Duodenal mucosa (tissue), 2 donors: ENCODE measurements at regions not wholly inside any gene's neighbourhood (a gene's known extent, or its start where the extent isn't known, plus 50 kb on each side); places are given as distances from the start of the nearest gene placed in this dataset.

Experiments used
- H3K27ac ChIP-seq: one replicate; pipeline ENCODE4 v1.7.0; 2013; ENCODE audit warnings: low read depth, low read length
- H3K27me3 ChIP-seq, 2 donors: one replicate each; pipeline ENCODE4 v1.7.0; 2013; ENCODE audit warnings: low read length in 2 of 2, control low read depth in 1 of 2; ENCODE audit not compliant: insufficient read depth in 2 of 2, control insufficient read depth in 1 of 2
- H3K36me3 ChIP-seq, 2 donors: one replicate each; pipeline ENCODE4 v1.7.0; 2013; ENCODE audit warnings: low read length in 2 of 2, control low read depth in 1 of 2; ENCODE audit not compliant: insufficient read depth in 2 of 2, control insufficient read depth in 1 of 2
- H3K4me1 ChIP-seq, 2 donors: one replicate each; pipeline ENCODE4 v1.7.0; 2013; ENCODE audit warnings: low read length in 2 of 2, control low read depth in 1 of 2; ENCODE audit not compliant: insufficient read depth in 2 of 2, control insufficient read depth in 1 of 2
- H3K4me3 ChIP-seq, 2 donors: one replicate each; pipeline ENCODE4 v1.7.0; 2013; ENCODE audit warnings: low read length in 2 of 2, low read depth in 1 of 2
- H3K9ac ChIP-seq, 2 donors: one replicate each; pipeline ENCODE4 v1.7.0; 2013; ENCODE audit warnings: low read length in 2 of 2, low read depth in 1 of 2
- H3K9me3 ChIP-seq, 2 donors: one replicate each; pipeline ENCODE4 v1.7.0; 2013; ENCODE audit warnings: low read length in 2 of 2, control low read depth in 1 of 2; ENCODE audit not compliant: control insufficient read depth in 1 of 2

DNA sequence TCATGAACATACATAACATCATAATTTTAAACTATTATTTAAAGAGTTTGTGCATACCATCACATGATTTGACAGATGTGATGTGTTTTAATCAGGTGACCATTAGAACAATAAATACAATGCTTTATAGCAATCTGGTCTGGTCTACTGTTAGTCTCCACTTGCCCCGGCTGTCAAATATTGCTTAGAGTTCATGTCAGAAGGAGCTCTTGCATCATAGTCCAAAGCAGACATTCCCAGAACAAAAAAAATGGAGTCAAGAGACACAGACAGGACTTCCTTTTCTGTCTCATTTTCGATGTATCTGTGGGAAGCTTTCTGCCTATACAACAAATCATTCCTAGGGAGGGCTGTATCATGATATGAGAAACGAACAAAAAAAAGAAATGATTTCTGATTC lies 979.2 kb upstream of the WWC1 start:
- Histone ChIP-seq H3K9ac (no peak overlapping the region), H3K4me3 (no peak overlapping the region), H3K27me3 (no peaks in the 10 kb centered on the region), H3K27ac (no peak overlapping the region), H3K36me3 (no peaks in the 10 kb centered on the region), H3K9me3 (no peaks in the 10 kb centered on the region), H3K4me1 (no peaks in the 10 kb centered on the region)

DNA sequence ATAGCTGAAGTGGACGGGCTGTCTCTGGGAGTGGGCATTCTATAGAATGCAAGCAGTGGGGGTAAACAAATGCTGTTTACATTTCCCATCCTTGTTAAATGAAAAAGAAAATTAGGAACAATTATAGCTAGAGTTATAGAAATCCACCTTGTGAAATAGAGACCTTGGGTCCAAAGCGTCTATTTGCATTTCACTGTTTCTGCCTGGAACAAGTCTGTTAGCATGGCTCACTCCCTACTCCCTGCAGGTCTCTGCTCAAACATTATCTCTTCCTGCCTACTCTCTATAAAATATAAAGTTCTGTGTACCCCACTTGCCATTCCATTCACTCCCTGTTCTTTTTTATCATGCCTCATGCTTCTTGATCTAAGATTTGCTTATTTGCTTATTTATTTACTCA lies 975.7 kb upstream of the WWC1 start:
- Histone ChIP-seq H3K27ac (no peak overlapping the region), H3K36me3 (no peaks in the 10 kb centered on the region), H3K4me1 (no peaks in the 10 kb centered on the region), H3K4me3 (no peak overlapping the region), H3K27me3 (no peaks in the 10 kb centered on the region), H3K9me3 (no peaks in the 10 kb centered on the region), H3K9ac (no peak overlapping the region)

DNA sequence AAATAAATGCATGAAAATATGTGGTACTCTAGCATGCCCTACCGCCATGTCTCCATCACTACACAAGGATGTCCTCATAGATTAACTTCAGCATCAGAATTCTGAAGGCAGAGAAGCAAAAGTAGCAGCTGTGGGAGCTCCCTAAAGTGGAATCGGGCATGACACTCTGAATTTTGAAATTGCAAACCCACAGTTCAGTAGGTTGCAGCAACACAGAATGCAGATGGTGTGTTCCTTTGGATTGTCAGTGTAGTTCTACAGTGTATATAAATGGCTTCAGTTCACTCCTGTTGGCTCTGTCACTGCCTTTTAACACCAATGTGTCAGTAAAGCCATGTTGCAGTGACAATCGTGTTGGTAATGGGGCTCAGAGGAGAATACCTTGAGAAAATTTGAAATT lies 973.6 kb upstream of the WWC1 start:
- Histone ChIP-seq H3K9me3 (no peaks in the 10 kb centered on the region), H3K27me3 (no peaks in the 10 kb centered on the region), H3K4me3 (no peak overlapping the region), H3K36me3 (no peaks in the 10 kb centered on the region), H3K4me1 (no peaks in the 10 kb centered on the region), H3K27ac (no peak overlapping the region), H3K9ac (no peak overlapping the region)

DNA sequence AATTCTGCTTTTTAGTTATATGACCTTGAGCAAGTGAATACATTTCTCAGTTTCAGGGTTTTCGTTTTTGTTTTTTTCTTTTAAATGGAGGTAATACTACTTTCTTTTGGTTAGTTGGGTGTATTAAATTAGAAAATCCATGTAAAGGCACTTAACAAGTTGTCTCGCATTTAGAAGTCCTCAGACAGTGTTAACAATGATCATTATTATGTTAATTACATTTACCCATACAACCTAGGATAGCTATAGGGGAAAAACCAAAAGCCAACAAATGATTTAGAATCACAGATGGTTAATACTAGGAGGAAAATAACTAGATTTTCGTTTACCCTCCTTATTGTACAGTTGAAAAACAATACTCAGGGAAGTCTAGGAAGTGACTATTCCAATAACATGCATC lies 972.2 kb upstream of the WWC1 start:
- no peaks in the 10 kb centered on the region for H3K27me3 ChIP-seq
- no peak overlapping the region for H3K27ac ChIP-seq
- no peaks in the 10 kb centered on the region for H3K9me3 ChIP-seq
- H3K36me3 ChIP-seq: no peaks in the 10 kb centered on the region
- H3K9ac ChIP-seq: no peak overlapping the region
- H3K4me1 ChIP-seq: no peaks in the 10 kb centered on the region
- H3K4me3 ChIP-seq: no peak overlapping the region

DNA sequence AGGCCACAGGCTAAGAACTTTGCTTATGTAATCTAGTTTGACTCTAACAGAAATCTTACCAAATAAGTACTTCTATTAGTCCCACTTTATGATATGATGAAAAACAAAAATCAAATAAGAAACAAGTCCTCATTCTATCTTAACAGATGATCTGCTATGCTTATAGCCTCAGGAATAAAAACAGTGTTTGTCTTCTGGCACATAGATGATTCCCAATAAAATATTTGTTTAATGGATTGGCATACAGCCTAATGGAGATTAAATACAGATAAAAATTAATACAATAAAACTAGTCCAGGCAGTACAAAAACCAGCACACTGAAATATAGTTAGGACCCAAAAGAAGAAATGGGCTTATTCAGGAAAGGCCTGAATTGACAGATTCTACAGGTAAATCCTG lies 971.4 kb upstream of the WWC1 start:
- H3K9me3 ChIP-seq: no peaks in the 10 kb centered on the region
- H3K36me3 ChIP-seq: no peaks in the 10 kb centered on the region
- no peaks in the 10 kb centered on the region for H3K27me3 ChIP-seq
- no peak overlapping the region for H3K9ac ChIP-seq
- no peak overlapping the region for H3K27ac ChIP-seq
- no peaks in the 10 kb centered on the region for H3K4me1 ChIP-seq
- no peak overlapping the region for H3K4me3 ChIP-seq

DNA sequence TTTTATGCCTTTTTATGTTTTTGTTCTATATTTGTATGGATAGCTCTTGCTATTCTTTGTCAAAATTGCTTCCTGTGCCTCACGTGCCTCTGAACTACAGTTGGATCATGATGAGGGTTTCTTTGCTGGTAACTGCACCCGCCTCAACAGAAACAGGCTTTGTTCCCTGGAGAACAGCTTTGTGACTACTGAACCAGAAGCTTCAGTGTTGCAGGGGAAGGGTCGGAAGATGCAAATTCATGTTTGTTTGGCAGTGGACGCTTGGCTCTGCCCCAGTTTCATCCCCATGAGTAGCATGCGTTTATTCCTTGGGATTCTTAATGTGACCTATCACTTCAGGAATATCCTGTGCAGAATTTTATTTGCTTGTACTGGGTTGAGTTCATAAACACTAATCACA lies 959.1 kb upstream of the WWC1 start:
- no peak overlapping the region for H3K9ac ChIP-seq
- H3K4me1 ChIP-seq: no peaks in the 10 kb centered on the region
- no peaks in the 10 kb centered on the region for H3K36me3 ChIP-seq
- H3K4me3 ChIP-seq: no peak overlapping the region
- no peak overlapping the region for H3K27ac ChIP-seq
- no peaks in the 10 kb centered on the region for H3K9me3 ChIP-seq
- no peaks in the 10 kb centered on the region for H3K27me3 ChIP-seq

DNA sequence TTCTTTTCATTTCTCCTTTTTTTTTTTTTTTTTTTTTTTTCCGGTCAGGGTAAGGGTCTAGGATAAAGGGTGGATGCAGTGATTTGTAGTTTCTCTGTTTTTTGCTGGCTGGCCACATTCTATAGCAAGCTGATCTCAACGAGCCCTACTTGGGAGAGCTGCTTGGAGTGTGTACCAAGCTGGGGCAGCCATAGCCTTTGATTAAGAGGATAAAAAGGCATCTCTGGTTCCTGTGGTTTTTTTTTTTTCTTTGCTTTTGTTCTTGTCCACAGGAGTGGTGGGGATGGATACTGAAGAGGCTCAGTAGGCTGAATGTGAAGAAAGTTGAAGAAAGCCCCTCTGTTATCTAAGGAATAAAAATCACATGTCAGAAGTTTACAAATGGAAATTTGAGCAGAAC lies 955.3 kb upstream of the WWC1 start:
- Histone ChIP-seq H3K4me1 (no peaks in the 10 kb centered on the region), H3K4me3 (no peak overlapping the region), H3K9ac (no peak overlapping the region), H3K9me3 (no peaks in the 10 kb centered on the region), H3K36me3 (no peaks in the 10 kb centered on the region), H3K27ac (no peak overlapping the region), H3K27me3 (no peaks in the 10 kb centered on the region)

DNA sequence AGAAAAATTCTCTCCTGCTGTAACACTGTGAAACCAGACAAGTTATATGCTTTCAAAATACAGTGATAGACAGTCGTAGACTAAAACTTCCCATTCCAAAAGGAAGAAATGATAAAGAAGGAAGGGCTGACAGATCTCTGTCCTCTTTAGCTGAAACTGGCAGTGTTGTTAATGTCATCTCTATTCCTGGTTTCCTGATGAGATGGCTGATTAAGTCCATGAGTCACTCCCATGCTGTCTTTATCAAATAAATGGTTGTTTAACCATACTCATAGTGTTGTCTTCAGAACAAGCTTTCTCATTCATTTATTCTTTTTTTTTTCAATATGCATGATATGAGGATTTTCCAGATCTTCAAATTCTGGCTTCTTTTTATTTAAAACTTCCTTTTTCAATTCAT lies 952.2 kb upstream of the WWC1 start:
- Histone ChIP-seq H3K4me1 (no peaks in the 10 kb centered on the region), H3K9me3 (no peaks in the 10 kb centered on the region)

DNA sequence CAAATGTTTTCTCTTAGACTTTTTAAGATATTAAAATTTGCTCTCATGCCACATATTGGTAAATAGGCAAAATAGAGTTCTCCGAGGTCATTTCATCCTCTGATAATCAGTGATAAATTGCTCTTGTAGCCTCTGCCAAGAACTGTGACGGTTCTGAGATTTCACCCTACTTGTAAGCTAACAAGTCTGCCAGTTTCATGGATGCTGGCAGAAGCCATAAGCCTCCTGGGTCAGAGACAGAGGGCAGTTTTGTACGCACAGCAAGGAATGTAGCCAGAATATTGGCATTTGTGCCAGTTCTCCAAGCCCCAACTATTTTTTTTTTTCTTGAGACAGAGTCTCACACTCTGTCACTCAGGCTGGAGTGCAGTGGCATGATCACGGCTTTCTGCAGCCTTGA lies 945.0 kb upstream of the WWC1 start:
- Histone ChIP-seq H3K9me3 (no peaks in the 10 kb centered on the region), H3K27me3 (no peaks in the 10 kb centered on the region), H3K27ac (no peak overlapping the region), H3K4me3 (no peak overlapping the region), H3K9ac (no peak overlapping the region), H3K36me3 (no peaks in the 10 kb centered on the region), H3K4me1 (no peaks in the 10 kb centered on the region)

More for the DNA sequence above, 952.2 kb upstream of the WWC1 start:
- Histone ChIP-seq H3K9ac (no peak overlapping the region), H3K4me3 (no peak overlapping the region), H3K36me3 (no peaks in the 10 kb centered on the region), H3K27ac (no peak overlapping the region), H3K27me3 (no peaks in the 10 kb centered on the region)

DNA sequence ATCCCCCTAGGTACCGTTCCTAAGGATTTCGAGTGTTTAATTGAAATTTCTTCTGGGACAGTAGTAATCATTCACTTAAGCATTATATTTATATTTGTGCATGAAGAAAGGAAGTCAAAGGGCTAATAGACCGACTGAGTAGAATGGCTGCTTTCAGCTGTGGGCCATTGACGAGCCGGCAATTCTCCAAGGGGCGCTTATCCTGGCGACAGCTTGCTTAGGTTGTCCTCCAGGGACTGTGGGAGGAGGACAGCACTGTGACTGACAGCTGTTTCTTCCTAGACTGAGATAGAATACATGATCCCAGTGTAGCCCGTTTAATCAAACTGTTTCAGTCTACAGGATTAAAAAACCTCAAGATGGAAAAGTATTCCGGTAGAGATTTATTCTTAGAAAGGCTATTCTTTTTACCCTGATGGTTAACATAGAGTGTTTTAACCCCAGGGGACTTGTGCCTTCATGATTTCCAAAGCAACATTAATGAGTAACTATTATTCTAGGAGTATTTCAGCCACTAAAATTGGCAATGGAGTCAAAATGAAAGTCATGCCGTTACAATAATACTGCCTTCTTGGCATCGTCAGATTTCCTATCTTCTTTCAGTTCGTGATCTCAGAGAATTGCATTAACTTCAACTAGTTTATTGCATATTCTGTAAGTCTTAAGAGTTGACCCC lies 943.1 kb upstream of the WWC1 start:
- Histone ChIP-seq H3K4me3 (no peak overlapping the region), H3K4me1 (no peaks in the 10 kb centered on the region), H3K36me3 (no peaks in the 10 kb centered on the region), H3K9ac (no peak overlapping the region), H3K9me3 (no peaks in the 10 kb centered on the region), H3K27ac (no peak overlapping the region), H3K27me3 (no peaks in the 10 kb centered on the region)

DNA sequence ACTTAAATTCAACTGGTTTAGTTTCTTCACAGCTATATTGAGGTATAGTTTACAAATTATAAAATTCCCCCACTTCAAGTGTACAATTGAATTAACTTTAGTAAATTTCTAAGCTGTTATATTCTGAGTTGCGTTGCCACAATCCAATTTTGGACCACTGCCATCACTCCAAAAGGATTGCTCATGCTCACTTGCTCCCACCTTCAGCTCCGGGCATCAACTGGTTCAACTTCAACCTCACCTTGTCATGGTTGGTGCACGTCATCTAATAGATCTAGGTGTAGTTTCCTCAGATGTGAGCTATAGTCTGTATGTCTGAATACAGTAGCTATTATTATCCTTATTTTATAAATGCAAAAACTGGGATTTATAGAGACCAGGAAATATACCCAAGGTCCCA lies 942.5 kb upstream of the WWC1 start:
- H3K9ac ChIP-seq: no peak overlapping the region
- H3K27me3 ChIP-seq: no peaks in the 10 kb centered on the region
- H3K27ac ChIP-seq: no peak overlapping the region
- no peaks in the 10 kb centered on the region for H3K4me1 ChIP-seq
- H3K36me3 ChIP-seq: no peaks in the 10 kb centered on the region
- H3K4me3 ChIP-seq: no peak overlapping the region
- H3K9me3 ChIP-seq: no peaks in the 10 kb centered on the region
